Superior temporal gyrus (tissue), 1 donor: ENCODE measurements at regions not wholly inside any gene's neighbourhood (a gene's known extent, or its start where the extent isn't known, plus 50 kb on each side); places are given as distances from the start of the nearest gene placed in this dataset.
"Not testable (repeated sequence)": the region's sequence is repeated elsewhere in the genome, so short reads cannot be mapped to it uniquely, and the experiment has no call there.

Experiments
- DNase-seq: peaks from one replicate; pipeline ENCODE4 v3.0.0-alpha.2; 2016; ENCODE audit errors: extremely low spot score

DNA sequence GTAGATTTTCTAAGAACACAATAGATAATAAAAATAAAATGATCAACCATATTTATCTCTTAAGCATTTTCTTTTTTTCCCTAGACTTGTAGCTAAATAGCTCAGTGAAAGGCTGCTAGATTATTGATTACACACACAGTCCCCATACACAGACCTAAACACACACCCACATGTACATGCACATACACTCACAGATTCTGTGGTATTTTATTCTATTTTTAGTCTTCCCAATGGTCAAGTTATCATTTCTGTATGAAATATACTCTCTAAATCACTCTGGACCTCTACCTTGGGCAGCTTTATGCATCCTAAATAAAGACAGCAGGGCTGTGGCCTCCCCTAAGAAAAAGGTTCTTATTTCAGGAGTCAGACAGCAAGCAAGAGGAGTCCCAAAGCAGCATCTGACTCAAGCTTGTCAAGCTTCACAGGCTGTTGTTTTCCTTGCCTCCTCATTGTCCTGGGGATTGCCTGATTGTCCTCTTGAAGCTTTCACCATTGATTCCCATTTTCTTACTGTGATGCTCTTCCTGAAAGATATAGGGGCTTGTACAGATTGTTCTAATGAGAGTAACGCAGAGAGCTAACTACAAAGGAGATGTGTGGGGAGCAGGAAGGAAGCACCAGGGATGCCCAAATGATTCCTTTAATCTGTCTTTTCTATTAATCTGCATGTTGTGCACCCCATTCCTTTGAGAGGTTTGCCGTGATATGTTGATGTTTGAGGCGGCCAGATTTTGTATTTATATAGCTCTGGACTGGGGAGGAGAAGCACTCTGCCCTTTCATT is 986.5 kb downstream of the PCDH17 start:
- DNase-seq = no peak

DNA sequence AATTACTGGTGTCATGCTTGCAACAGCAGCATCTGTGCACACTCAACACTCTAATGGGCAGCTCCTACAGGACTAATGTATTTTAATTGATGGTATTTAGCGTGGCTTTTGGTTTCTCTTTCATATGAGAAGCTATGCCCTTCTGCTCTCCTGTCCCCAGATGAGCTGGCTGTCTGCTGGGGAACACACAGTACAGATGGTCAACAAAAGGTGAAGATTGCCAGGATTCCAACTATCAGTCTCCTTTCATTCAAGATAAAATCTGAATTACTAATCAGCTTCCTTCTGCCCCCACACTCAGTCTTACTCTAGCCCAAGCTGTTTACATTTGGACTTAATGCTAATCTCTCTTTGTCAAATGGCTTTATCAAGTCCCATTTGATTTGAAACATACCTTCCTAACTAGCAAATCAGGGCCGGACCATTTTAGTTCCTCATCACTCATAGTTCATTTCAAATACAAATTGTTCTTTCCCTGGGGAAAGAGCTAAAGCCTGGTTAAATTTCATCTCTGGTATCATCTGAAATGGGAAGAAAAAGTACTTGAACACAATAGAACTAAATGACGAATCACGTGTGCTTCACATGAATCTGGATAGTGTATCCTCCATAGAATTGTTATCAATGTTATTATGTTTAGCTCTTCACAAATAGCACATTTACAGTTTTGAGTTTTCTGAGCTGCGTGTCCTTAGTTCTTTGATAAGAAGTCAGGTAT is 988.0 kb downstream of the PCDH17 start:
- no peak for DNase-seq

DNA sequence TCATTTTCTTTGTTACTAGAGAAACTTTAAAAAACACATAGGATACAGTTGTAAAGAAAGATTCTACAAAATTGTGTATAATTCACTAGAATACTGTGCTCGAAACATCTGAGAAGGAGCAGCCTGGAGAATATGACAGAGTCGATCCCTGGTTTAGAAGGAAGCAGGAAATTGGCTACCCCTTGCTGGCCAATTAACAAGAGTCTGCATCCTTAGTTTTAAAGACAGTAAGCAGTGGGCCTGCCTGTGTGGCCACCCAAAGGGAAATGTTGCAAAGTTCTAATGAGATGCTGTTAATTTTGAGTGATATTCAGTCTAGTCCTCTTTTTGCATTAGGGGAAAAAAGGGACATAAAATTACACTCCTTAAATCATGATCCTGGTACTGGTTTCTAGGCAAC is 988.6 kb downstream of the PCDH17 start:
- DNase-seq = no peak

DNA sequence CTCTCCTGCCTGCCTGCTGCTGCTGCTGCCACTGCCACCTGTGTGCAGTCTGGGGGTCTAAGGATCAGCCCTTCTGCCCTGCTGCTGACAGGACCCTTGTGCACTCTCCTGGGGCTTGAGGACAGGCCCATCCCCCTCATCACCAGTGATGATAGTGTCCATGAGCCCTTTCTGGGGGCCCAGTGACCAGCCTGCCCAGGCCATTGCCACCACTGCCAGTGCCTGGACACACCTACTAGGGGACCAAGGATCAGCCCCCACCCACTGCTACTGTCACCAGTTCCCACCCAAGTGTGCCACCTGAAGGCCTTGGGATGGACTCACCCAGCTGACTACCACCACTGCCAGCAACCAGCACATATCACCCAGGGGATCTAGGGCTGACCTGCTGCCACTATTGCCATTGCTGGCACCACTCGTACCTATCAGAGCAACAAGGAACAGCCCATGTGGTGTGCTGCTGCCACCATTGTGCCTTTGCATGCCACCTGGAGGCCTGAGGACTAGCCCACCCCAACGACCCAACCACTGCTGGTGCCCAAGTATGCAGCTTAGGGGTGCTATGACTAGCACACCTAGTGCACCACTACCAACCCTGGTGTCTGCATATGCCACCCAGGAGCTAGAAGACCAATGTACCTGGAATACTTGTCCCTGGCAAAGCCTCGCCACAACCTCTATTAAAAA is 994.3 kb downstream of the PCDH17 start:
- no peak for DNase-seq

DNA sequence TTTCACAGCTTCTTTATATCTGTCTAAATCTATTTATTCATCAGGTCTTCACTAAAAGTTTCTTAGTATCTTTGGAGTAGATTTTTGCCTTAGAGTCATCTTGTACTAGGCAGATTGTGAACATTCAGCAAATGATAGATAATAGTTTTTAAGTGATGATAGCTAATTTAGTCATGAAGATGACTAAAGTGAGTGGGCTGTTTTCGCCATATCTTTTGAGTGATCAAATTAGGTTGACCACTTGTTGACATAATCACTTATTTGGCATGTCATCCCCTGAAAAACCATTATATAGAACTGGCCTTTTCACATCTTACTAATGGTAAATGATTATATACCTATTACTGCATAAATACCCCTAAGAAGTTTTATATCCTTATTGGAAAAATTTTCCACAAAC is 999.2 kb downstream of the PCDH17 start:
- no peak for DNase-seq

DNA sequence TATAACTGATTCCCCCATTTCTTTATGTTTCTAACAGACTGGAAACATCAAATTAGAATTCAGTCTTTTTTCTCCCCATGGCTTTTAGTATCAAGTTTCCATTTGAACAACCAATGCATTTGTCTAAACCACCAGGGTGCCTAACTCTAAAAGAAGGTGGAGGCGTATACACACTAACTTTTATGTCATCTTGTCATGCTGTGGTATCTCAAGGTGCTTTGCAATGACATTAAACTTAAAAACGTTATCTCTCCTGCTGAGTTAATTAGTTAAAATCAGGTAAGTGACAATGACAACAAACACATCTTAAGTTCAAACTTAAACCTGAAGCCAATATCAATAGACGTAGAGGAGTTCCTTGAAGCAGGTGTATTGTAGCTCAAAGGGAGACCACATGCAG is 1001.7 kb downstream of the PCDH17 start:
- no peak for DNase-seq

DNA sequence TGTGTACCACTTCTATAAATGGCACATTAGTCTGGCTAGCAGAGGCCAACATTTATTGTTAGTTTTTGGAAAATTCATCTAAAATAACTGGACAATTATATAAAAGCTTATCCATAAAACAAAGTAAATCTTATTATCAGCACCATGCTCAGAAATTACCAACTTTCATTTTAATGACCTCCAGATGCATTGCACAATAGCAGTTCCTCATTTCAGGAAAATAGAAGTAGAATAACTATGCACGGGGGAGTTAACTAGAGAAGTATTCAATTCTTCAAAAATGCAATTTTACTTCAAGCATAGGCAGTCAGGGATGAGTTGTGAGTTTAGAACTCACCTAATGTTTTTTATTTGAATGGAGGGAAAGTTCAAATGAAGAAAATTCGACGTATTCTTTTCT is 1023.5 kb downstream of the PCDH17 start:
- DNase-seq = no peak

DNA sequence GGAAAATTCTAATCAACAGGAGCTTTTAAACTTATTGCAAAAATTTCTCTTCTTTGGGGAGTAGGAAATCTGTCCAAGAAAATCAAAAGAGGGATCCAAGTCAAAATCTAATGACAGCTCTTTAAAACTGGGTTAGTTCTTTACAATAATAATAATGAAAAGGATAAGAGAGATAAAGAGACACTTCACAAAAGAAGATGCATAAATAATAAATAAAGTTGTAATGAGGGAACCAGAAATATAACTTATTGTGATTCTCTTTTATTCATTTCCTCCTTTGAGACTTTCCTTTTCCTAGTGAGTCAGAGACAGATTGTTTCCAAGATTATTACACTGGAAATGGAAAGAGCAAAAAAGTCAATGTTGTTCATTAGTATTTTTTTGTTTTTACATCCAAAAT is 1029.3 kb downstream of the PCDH17 start:
- no peak for DNase-seq

DNA sequence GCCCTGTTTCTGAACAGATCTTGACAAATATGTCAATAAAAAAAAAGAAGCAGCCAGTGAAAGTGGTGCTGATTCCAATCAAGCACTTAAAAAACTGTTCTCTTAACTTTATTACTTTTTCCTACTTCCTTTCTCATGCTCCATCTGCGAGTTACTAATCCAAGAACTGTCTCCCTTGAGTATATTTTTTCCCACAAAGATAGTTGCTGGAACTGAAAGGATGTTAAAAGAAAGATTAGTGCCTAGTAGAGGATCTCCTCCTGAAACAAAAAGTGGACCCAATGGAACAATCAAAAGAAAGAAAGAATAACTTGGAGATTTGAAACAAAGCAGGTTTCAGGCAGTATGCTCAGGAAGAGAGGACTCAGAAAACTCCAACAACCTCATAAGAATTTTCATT is 1034.8 kb downstream of the PCDH17 start:
- no peak for DNase-seq

DNA sequence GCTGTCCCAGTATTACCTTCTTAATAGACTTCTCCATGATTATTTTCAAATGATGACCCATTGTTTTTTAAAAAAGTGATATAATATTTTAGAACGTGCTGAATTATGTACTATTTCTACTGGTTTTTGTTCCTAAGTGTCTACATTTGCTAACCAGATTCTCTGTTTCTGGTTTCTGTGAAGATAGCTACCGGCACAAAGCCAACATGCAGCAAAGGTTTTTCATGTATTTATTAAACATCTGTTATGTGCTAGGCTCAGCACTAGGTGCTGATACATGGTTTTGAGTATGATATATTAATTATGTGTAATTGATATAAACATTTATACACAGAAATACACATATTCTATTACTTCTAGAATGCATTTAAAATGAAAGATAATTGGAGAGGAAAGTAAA is 1035.6 kb downstream of the PCDH17 start:
- no peak for DNase-seq

DNA sequence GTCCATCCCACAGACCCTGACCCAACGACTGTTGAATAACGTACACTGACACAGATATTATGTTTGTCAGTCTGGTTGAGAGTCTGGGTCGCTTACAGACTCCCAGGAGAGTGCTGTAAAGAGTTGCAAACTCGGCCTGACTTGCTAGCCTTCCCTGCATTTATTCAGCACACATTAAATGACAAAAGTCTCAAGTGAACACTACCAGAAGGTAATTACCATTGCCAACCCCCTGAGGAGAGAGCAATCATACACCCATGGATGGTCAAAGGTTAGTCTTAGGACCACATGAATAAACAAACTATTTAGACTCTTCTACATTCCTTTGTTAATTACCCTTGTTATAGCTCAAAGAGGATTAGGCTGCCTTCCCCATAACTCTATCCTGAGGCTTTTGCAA is 1048.6 kb downstream of the PCDH17 start:
- DNase-seq = no peak

DNA sequence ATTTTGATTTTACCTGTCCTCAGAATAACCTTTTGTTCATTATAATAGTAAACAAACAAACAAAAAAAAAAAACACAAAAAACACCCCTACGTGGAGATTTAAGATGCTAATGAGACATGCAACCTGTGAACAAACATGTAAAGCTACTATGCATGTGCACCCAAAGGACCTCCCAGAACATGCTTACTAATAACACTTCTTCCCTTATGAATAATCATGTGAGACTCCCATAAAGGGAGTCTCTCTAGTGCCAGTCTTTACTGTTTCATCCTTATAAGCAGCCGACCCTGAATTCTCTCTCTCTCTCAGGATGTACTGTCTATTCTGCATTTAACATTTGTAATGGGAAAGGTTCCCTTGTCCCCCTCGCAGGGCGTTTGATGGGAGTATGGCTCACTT is 1051.1 kb downstream of the PCDH17 start:
- DNase-seq = no peak

DNA sequence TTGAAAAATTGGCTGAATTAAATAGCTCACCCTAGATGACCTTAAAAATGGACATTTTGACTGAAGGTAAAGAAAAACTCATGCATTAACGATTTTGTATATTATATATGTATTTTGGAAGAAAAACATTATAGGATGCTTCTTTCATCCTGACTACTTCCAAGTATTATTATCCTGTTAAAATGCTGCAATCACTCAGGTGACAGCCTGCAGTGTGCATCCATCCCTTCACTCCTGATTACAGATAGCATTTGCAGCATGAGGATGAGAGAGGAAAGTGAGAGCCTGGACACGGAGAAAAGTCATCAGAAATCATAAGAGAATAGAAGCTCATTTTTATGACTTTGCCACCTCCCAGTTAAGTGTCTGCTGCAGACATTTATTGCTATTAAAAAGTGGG is 1055.6 kb downstream of the PCDH17 start:
- no peak for DNase-seq

DNA sequence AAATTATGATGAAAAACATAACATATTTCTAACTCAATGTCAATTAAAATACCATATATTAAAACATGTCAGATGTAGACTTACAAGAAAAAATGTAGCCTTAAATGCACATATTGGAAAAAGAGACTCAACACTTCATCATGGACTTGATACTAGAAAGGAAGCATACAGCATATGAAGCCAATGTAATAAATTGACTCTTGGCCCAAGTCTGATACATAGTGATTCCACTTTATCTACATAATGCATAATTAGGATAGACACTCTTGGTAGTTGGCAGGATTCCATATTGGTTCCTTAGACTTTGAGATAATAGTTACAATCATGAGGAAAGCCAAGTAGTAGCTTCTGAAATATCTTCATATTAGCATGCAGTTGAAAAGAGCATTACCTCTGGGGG is 1067.0 kb downstream of the PCDH17 start:
- DNase-seq = no peak

DNA sequence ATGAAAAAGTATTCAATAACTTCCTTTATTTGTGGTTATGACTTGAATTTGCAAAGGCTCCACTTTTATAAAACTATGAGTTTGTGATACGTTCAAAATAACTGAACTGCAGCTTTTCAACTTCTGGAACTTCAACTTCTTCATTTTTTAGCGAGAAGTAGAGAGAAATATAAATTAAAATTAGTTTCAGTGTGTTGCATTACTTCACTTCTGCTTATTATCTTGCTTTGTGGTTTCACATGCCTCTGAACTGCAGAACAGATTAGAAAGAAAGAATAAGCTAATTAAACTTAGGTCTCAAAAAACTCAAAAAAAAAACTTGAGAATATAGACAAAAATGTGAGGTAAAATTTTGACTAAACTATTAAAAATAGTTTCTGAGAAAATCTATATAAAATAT is 1073.4 kb downstream of the PCDH17 start:
- no peak for DNase-seq

DNA sequence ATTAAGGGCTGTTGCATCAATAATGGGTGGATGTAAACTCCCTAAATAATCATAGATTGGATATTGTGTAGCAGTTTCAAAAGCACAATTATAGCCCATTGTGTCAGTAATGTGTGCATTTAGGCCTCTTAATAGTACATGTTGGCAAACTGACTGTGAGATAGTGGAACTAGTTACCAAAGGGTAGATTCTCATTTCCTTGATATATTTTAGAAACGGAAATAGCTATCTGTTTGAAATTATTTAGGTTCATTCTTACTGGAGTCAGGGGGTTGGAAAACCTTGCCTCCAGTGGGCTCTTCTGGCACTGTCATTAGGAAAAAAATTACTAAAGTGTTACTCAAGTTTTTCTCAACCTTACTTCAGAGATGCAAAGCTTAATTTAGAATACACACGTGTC is 1074.9 kb downstream of the PCDH17 start:
- no peak for DNase-seq

DNA sequence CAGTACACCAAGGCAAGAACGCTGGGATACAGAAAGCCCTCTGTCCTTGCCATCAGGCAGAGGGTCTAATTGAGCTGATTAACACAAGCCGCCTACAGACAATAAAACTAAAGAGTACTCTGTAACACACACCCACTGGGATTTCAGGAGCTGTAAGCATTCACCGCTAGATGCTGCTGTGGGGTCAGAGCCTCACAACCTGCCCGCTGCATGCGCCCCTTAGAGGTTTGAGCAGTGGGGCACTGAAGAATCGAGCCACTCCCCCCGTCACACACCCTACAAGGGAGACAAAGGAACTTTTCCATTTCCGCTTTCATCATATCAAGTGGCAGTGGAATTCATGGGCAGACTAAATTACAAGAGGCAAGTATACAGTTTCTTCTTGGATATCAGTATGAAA is 1080.6 kb downstream of the PCDH17 start:
- DNase-seq = no peak

DNA sequence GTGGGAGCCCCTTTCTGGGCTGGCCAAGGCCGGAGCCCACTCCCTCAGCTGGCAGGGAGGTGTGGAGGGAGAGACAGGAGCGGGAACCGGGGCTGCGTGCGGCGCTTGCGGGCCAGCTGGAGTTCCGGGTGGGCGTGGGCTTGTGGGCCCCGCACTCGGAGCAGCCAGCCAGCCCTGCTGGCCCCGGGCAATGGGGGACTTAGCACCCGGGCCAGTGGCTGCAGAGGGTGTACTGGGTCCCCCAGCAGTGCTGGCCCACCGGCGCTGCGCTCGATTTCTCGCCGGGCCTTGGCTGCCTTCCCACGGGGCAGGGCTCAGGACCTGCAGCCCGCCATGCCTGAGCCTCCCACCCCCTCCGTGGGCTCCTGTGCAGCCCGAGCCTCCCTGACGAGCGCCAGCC is 1082.5 kb downstream of the PCDH17 start:
- DNase-seq = not testable (repeated sequence)

DNA sequence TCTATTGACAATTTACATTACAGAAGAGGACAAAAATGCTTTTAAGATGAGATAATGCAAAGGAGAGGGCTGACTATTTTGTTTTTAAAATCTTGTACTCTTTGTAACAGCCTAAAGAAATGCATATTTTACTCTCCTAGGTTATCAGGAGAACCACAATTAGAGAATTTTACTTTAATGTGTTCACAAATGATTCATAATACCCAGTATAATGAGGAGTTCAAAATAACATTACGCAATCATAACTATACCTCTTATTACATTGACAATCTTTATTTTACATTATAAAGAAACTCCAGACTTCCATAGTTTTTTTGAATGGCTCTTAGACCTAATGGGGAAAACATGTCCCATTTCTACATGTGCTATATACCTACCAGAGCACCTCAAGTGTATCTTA is 1089.7 kb downstream of the PCDH17 start:
- DNase-seq = no peak

DNA sequence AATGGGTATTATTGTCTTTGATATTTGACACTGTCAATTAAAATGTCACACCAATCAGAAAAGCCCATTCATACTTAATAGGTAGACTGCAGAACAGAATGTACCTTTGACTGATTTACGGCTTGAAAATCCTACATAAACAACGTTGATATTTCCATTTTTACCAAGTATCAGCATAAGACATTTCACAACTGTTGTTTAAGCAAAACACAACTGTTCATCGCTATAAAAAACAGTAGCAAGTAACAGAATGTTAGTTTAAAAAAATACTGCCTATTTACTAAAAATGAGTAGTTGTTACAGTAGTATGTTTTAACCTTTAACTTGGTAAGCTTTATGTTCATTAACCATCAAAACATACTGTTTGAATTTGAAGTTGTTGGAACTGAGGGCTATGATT is 1096.6 kb downstream of the PCDH17 start:
- no peak for DNase-seq

DNA sequence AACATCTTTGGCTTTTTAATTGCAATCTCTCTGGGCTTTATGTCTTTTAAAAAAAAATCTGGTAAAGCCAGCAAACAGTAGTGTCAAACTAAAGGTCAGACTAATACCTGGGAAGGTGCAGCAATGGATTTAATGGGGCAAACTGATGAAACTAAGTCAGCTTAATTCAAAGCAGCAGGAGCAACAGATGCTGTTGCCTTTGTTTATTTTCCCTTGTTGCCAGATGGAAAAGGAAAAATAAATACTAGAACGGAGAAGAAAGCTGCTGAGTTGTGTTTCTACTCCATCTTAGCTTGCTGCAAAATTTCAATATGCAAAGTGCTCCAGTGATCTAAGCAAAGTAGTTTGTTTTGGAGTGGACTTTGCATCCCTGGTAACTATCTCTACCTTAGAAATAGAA is 1097.8 kb downstream of the PCDH17 start:
- no peak for DNase-seq

DNA sequence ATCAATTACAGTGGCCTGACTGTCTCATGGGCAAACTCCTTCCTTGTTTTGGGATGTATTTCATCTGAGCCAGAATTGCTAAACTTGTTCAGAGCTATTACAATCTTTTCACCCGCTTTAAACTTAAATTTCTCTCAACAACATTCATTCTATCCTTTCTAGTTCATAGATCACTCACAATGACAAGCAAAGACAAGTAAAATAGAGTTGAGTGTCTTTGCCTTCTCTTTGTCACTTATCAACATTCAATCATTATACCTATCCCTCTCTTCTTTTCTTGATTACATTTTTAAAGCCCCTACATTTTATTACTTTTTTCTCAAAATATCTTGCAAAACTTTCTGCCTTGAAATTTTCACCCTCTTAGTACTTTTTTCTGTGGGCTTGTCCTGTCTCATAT is 1113.1 kb downstream of the PCDH17 start:
- no peak for DNase-seq

DNA sequence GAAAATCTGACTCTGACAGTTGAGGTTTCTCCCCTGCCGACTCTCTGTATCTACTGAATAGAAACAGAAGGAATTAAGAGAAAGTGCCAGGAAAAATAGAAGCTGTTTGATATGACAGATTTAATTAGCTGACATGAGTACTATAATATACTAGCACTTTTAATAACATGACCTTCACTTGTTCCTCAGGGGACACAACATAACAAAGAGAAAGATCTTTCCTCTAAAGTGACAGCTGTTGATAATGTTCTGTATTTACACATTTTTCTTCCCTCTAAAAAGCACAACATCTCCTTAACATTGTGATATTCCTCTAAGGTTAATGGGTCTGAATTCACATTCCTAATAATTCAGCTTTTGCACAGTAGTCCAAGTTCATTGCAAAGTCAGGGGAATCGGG is 1136.0 kb downstream of the PCDH17 start:
- no peak for DNase-seq
